Ishikawa (cell line): ENCODE measurements at regions not wholly inside any gene's neighbourhood (a gene's known extent, or its start where the extent isn't known, plus 50 kb on each side); places are given as distances from the start of the nearest gene placed in this dataset.

Experiments used
- CEBPB ChIP-seq: IDR thresholded peaks from 2 replicates; pipeline ENCODE4 v1.6.1; 2012
- CREB1 ChIP-seq: IDR thresholded peaks from 2 replicates; pipeline ENCODE4 v1.6.1; 2012; ENCODE audit warnings: low read depth
- EGR1 ChIP-seq: IDR thresholded peaks from 2 replicates; pipeline ENCODE4 v1.6.1; 2012
- EP300 ChIP-seq: IDR thresholded peaks from 2 replicates; pipeline ENCODE4 v1.6.1; 2012; ENCODE audit warnings: borderline replicate concordance
- FOXM1 ChIP-seq: IDR thresholded peaks from 2 replicates; pipeline ENCODE4 v1.6.1; 2012; ENCODE audit warnings: low read depth, borderline replicate concordance
- MAX ChIP-seq: IDR thresholded peaks from 2 replicates; pipeline ENCODE4 v1.6.1; 2012
- NFIC ChIP-seq: IDR thresholded peaks from 2 replicates; pipeline ENCODE4 v1.6.1; 2012
- RAD21 ChIP-seq: IDR thresholded peaks from 2 replicates; pipeline ENCODE4 v1.6.1; 2012; ENCODE audit warnings: low read depth
- REST ChIP-seq: IDR thresholded peaks from 2 replicates; pipeline ENCODE4 v1.6.1; 2012; ENCODE audit warnings: low read depth, mild to moderate bottlenecking
- TAF1 ChIP-seq: IDR thresholded peaks from 2 replicates; pipeline ENCODE4 v1.6.1; 2012; ENCODE audit warnings: low read depth, mild to moderate bottlenecking
- TCF12 ChIP-seq: IDR thresholded peaks from 2 replicates; pipeline ENCODE4 v1.6.1; 2012; ENCODE audit warnings: low read depth
- TEAD4 ChIP-seq: IDR thresholded peaks from 2 replicates; pipeline ENCODE4 v1.6.1; 2012
- USF1 ChIP-seq: IDR thresholded peaks from 2 replicates; pipeline ENCODE4 v1.6.1; 2012
- YY1 ChIP-seq: IDR thresholded peaks from 2 replicates; pipeline ENCODE4 v1.6.1; 2012; ENCODE audit warnings: low read depth
- ZBTB7A ChIP-seq: IDR thresholded peaks from 2 replicates; pipeline ENCODE4 v1.6.1; 2012; ENCODE audit warnings: low read depth

- TF ChIP-seq EGR1 (no peak), YY1 (no peak), TCF12 (no peak), EP300 (no peak), TAF1 (no peak), CREB1 (no peak), USF1 (no peak), TEAD4 (no peak), REST (no peak), FOXM1 (no peak), RAD21 (no peak), ZBTB7A (no peak), MAX (no peak), NFIC (no peak)
These were observed 518.8 kb upstream of the LCORL start for GRCh38 chr4:18540349-18540748.

GRCh38 chr4:18538121-18538520 lies 516.6 kb upstream of the LCORL start:
- TF ChIP-seq CEBPB (no peak), YY1 (no peak), TEAD4 (no peak), MAX (no peak), RAD21 (no peak), EP300 (no peak), USF1 (no peak), TAF1 (no peak), TCF12 (no peak), ZBTB7A (no peak), FOXM1 (no peak), REST (no peak), NFIC (no peak), CREB1 (no peak), EGR1 (no peak)

GRCh38 chr4:18536428-18536827 lies 514.9 kb upstream of the LCORL start:
- no peak for TF ChIP-seq TCF12
- no peak for TF ChIP-seq EGR1
- peak; percentile 51 for TF ChIP-seq RAD21

- TF ChIP-seq TAF1 (no peak), EP300 (no peak), TCF12 (no peak), MAX (no peak), REST (no peak), CREB1 (no peak), USF1 (no peak), ZBTB7A (no peak), EGR1 (no peak), CEBPB (no peak), YY1 (no peak), NFIC (no peak), TEAD4 (no peak), RAD21 (no peak), FOXM1 (no peak)
These were observed 514.4 kb upstream of the LCORL start for GRCh38 chr4:18535948-18536347.
